GM18502 (cell line): ENCODE measurements at regions not wholly inside any gene's neighbourhood (a gene's known extent, or its start where the extent isn't known, plus 50 kb on each side); places are given as distances from the start of the nearest gene placed in this dataset.

Experiments
- ATAC-seq: cut with Tn5 transposase; IDR thresholded peaks from one replicate; pipeline ENCODE4 v1.9.1; 2021; ENCODE audit warnings: mild to moderate bottlenecking; ENCODE audit not compliant: unreplicated experiment, poor library complexity

DNA sequence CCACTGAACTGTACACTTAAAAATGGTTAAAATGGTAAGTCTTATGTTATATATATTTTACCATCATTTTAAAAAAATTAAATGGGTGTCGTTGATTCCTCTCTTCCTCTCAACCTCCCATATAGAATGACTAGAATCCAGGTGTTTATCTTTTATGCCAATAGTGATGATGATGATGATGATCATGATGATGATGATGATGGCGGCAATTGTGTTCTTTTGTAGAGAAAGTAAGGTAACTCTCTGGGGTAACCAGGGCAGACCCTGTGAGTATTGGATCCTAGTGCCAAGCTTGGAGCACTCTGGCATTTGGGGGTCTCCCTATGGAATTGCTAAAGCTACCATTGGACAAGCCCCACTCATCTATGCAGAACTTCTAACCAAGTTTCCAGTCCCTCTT, 113.6 kb downstream of the GLI2 start:
- ATAC-seq = no peak

DNA sequence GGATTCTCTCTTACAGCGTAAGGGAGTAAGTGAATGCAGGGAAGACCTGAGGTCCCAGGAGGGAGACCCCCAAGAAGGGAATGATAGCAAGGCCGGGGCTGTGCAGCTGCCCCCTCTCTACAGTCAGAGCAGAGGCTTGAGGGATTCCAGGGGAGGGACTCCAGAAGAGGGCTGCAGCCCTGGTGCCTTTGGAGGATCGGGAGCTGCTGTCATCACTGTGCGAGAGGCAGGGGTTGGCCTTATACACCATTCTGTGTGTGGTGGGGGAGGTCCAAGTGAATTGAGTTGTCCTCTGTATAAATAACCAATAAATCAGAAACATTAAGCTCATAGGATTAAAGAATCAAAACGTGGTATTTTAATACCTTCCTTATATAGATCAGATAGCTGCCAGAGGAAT, 114.9 kb downstream of the GLI2 start:
- no peak for ATAC-seq

DNA sequence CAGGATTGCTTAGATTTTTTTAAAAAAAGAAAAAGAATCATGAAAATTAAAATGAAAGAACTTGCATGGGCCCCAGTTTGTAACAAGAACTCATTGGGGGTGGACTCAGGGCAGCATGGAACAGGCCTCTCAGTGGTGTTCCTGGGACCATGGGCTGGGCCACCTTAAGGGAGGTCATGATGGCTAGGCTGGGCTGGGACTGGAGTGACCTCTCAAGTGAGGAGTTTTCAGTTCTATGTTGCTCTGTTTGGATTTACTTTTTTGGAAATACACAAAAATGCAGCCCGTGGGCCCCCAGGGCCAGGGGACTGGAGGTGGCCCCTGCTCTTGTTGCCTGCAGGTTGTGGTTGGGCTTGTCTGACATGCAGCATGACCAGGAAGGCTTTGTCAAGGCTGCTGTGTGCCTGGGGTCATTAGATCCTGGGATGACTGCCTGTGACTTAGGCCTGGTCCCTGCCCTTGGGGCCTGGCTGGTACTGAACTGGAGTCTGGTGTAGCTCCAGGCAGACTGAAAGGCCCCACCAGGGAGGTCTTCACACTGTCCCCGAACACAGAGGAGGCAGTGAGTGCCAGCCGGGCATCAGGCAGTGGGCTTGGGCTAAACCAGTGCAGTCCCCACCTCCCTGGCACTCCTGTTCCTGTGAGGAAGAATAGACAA, 115.6 kb downstream of the GLI2 start:
- no peak for ATAC-seq

DNA sequence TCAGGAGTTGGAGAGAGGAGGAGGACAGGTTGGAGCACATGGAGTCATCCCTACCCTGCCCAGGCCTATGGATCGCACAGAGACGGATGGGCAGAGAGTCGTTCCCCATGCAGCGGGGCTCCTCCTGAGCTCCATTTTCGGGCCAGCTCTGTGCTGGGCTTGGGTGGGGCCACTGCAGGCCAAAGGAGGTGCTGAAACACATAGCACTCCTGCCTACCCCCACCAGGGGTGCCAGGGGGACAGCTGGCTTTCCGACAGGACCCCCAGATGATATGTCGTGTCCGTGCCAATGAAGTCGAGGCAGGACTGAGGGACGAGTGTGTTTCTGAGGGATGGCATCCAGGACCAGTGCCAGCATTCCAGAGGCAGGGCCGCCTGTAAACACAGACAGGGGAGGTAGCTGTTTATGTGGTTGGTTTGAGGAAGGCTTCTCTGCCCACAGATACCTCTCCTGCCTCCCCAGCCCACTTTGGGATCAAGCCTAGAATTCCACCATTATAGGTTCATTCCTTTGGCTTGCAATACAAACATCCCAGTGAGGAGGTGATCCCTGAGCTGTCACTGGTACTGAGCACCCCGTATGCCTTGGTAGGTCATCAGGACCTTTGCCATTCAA, 116.6 kb downstream of the GLI2 start:
- no peak for ATAC-seq

DNA sequence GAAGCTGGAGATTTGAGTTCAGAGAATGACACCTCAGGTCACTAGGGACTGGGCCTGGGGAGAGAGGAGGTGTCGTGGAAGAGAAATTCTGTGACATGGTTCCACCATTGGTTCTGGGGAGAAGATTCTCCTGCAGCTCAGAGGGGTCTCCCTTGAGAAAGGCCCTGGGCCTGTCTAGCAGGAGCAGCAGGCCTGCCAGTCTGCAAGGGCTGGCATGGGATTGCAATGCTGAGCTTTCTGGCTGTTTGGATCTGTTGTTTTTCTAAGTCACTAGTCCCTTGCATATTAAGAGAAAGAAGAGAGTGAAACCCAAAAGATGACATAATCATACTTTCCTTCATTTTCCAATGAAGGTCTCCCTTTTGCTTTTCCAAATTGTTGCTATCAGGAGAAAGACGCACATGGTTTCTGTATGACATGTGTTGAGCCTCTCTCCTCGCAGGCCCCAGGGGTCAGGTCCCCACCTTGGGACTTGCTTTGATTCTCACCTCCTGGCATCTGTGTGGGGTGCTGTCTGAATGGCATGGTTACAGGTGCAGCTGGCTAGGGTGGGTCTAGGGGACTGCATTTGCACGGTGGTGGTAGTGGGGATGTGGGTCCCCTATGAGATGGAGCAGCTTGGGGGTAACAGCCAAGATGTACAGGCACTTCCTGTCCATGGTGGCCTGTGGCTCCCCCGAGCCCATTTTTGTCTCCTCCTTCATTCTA, 117.8 kb downstream of the GLI2 start:
- ATAC-seq = no peak

DNA sequence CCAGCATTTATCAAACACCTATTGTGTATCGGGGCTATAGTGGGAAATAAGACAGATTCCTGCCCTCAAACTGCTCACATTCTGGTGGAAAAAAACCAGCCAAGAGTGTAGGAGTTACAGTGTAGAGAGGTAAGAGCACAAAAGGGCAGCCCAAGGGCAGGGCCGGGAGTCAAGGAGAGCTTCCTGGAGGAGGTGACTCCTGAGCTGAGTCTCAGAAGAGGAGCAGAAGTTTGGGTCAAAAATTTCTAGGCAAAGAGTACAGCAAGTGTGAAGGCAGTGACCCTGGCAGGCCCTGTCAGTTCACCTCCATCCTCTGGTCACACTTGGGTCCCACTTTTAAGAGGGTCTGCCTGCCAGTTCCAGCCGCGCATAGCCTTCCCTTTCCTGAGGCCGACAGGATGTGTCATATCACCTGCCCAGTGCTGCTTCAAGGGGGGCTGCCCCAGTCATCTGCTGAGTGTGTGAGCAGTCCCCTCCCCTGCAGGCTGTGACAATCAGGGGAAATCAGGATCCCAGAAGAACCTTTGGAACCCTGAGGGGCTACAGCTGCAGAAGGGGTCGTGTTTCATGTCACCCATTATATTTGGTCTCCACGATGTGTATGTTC, 118.4 kb downstream of the GLI2 start:
- ATAC-seq = no peak

DNA sequence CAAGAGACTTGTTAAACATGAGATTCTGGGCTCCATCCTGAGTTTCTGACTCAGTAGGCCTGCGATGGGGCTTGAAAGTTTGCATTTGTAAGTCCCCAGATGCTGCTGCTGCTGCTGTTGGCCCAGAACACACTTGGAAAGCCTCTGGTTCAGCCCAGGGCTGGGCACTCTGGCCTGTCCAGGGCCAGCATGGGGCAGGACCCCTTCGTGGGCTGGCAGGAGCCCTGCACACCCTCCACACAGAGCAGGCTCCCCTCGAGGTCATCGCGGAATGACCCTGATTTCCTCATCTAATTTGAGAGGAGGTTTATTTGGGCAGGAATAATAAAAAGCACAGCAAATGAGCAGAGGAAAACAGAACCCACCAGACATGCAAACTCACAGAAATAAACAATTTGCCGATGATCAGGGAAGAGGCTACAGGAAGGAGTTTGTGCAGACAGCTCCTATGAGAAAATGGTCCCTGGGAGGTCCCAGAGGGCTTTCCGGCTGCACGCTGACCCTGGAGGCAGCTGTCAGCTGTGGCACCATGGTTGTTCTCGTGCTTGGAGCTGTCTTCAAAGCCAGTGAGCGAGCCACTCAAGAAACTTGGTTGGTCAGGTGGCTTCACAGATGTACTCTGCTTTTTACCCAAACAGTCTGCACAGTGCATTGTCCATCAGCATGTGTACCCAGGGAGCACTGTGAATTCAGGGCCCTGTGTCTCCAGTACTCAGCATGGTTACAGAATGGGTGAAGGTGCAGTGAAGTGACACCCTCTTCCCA, 119.3 kb downstream of the GLI2 start:
- ATAC-seq = no peak

DNA sequence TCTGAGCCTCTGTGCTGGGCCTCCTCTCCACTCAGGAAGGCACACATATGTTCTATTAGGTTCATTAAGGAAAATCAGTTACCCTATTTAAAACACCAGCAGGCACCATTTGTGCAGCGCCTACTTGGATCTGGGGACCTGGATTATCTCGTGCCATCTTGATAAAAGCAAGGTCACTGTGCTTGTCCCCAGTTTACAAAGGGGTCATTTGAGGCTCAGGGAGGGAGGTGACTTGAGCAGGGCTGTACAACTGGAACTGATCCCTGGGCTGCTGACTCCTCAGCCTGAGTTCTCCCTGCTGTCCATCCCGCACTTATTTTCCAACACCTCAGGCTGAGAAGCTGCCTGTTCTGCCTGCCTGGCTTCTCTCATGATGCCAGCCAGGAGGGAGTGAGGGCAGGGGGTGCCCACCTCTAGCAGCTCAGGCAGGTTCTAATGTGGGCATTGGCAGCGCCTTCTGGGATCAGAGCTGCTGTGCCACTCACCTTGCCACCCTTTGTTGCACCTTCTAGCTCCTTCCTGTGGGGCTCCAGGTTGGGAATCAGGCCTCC, 120.3 kb downstream of the GLI2 start:
- no peak for ATAC-seq

DNA sequence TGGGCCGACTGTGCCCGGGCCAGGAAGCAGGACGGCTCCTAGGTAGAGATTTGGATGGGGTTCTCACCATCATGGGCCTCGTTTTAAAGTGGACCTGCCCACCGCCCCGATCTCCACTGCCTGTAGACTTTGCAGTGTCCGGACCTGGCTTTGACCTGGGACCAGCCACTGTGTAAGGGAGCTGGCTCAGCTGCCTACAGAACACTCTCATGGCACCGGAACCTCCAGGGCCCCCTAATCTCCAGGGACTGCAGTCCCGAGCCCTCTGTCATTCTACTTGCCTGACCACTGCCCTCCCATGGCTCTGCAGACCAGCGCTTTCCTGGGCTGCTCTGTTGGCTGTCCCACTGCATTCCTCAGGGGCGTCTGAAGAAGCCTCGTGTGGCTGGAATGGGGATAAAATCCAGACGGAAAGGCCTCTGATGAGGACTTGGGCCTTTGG, 120.8 kb downstream of the GLI2 start:
- ATAC-seq = no peak

DNA sequence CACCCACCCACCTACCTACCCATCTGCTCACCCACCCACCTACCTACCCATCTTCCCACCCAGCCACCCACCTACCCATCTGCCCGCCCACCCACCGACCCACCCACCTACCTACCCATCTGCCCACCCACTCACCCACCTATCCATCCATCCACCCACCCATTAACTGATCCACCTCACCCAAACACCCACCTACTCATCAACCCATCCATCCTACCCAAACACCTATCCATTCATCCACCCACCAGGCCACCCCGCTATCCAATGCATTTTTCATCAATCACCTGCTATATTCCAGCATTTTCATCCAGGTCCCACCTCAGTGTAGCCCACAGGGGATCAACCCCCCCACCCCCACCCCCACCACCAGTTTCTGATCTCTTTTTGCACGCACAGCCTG, 121.8 kb downstream of the GLI2 start:
- no peak for ATAC-seq

DNA sequence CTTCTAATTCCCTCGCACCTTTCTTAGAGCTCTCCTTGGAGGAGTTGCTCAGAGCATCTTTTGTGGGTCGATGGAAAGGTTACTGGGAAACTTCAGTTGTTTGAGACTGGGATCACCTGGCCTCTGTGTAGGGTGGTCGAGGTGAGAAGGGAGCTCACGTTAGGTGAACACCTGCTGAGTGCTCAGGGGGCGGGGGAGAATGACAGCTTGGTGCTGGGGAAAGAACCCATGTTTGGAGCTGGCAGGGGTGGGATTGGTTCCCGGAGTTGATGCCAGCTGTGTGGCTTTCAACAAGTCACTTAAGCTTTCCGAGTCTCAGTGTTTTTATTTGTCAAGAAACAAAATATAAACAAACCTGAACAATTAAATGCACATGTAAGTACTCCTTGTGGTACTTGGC, 122.3 kb downstream of the GLI2 start:
- ATAC-seq = no peak

DNA sequence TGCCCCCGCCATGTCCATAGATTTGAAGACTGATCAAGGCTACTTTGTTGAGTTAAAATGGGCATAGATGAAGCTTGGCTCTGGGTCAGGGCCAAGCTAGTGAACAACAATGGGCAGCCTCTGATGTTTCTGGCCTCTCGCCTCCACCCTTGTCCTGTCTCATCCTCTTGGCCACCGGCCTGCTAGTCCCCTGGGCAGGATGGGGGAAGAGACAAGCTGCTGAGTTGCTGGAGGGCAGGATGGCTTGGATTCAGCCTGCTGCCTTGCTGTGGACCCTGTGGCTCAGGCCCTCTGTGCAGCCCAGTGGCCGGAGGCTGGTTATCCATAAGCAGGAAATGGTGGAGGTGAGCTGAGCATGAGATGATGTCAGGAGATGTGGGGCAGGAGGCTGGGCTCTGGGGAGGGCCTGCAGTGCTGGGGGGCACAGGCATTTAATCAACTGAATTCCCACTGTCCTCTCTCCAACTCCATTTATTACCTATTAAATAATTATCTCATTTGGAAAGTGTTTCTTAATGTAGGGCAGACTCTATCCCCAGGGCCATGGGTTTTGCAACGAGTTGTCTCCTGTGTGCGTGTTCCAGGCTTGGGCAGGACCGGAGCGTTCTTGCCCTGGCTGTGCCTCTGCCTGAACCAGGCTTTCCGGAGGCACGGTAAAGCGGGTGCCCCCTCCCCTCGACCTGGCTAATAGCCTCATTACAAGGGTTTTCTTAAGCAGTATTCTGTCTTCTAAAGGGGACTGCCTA, 122.9 kb downstream of the GLI2 start:
- no peak for ATAC-seq

DNA sequence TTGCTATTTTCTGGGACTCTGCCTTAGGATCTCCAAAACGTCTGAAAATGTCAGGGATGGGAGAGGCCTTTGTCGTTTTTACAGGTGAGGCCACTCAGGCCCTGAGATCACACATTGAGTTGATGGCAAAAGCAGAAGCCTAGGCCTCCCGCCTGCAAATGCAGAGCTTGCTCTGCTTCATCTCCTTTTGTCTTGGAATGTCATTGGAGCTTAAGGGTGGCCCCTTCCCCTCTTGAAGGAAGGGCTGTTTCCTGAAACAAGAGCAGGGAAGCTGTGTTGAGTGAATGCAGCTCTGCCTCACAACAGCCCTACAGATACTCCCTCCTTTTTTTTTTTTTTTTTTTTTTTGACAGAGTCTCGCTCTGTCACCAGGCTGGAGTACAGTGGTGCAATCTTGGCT, 123.5 kb downstream of the GLI2 start:
- no peak for ATAC-seq

DNA sequence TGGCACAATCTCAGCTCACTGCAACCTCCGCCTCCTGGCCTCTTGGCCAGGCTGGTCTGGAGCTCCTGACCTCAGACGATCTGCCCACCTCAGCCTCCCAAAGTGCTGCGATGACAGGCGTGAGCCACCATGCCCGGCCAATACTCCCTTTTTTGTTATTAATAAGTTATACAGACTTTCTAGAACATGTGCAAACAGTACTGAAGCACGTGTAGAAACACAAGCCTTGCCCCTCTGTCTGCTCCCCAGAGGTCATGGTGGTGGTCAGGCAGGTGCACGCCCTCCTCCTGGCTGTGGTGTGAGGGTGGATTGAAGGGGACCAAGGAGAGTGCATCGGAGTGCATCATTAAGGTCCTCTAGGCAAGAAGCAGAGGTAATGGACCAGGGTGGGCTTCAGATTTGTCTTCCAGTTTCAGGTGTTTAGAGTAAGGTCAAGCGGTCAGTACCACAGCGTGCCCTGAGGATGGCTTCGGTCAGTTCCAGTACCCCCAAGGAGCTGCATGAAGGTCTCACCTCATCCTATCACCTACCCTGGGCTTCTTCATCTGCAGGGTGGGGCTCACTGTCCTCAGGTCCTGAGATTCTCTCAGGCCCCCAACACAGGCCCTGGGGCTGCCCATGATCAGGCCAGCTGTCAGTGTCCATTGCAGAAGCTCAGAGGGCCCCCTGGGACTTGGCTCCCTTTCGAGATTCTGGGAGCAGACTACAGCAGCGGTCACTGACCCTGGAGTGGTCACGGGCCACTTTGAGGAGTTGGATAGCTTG, 124.3 kb downstream of the GLI2 start:
- ATAC-seq = no peak

DNA sequence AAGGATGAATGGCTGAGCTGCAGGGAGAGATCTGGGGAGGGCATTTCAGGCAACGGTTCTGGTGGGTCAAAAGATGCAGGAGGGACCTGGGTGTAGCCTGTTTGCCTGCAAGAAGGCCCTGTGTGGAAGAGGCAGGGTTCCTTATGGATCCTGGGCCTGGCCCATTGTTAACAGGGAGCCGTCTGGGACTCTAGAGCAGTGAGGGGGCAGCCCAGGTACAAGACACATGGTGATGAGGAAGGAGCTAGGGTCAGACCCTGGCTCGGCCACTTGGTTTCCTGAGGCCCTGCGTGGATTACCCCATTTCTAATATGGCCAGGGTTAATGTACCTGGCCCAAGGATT, 124.9 kb downstream of the GLI2 start:
- ATAC-seq = no peak

DNA sequence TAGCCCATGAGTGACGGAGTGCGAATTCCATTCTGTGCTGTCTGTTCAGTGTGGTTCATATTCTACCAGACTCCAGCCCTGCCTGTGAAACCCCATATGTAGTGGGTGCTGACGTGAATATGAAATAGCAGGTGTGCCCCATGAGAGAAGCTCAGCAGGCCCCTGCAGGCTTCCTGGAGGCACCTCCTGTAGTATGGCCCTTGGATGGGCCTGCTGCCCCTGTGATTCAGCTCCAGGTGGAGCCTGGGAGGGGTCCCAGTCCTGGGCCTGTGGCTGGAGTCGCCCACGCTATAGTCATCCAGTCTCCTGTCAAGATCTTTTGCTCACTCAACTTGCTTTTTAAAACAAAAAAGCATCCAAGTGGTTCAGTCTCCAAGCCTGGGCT, 125.5 kb downstream of the GLI2 start:
- ATAC-seq = no peak

DNA sequence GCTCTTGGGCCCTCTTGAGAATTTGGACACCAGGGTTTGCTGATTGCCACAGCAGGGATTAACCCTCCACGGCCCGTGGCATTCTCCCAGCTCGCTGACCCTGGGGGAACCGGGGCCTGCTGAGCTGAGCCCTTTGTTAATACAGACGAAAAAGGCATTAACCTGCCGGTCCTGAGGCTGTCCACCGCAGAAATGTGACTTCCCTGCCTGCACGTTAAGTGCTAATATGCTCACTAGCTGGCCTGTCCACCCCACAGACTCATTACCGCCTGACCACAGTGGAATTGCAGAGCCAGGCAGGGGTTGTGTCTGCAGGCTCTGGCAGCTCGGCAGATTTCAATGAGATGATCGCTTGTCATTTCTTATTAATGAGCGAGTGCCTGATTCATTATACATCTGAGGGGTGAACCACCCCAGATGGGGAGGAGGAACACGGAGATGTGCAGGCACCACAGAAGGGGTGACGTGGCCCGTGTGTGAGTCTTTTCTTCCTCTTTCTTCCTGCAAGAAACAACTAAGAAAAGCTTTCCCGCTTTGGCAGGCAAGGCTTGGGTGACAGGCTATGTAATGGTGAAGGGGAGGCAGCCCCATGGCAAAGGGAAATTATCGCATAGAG, 126.0 kb downstream of the GLI2 start:
- ATAC-seq = no peak

DNA sequence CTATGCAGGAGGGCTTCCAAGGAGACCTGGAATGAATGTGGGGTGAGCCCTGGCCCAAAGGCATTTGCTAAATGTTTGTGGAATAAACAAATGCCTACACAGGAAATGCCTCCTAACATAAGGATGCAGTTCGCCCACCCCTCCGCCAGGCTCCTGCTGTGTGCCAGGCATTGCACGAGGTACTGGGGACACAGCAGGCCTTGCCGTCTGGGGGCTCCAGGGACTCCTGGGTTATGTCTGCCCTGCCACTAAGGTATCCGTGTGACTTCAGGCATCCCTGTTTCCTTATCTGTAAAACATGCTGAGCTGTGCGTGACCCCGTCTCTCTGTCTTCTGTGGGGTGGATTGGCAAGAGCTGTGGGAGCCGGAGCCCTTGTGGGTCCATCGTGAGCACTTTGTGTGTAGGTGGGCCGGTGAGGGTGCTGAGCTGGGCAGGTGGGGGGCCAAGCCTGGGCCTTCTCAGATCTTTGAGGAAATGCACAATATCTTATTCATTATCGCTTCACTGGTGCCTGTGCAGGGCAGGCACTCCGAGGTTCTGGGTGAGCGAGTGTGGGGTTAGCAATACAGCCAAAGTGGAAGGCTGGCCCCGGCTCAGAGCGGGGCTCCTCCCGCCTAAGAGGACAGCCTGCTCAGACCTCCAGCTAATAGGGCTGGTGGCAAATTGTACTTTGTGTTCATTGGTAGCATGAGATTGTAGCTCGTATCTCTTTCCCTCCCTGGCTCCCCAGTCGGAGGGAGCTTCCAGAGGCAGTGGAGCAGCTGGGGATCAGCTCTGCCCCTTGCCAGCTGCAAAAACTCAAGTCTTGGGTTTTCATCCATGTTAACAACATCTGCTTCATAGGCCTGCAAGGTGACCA, 126.8 kb downstream of the GLI2 start:
- no peak for ATAC-seq
